HG03108 (cell line): ENCODE measurements at regions not wholly inside any gene's neighbourhood (a gene's known extent, or its start where the extent isn't known, plus 50 kb on each side); places are given as distances from the start of the nearest gene placed in this dataset.
"Not testable (repeated sequence)": the region's sequence is repeated elsewhere in the genome, so short reads cannot be mapped to it uniquely, and the experiment has no call there.

Source experiments
- ATAC-seq: cut with Tn5 transposase; IDR thresholded peaks from one replicate; pipeline ENCODE4 v1.9.1; 2021; ENCODE audit warnings: moderate library complexity; ENCODE audit not compliant: unreplicated experiment

DNA sequence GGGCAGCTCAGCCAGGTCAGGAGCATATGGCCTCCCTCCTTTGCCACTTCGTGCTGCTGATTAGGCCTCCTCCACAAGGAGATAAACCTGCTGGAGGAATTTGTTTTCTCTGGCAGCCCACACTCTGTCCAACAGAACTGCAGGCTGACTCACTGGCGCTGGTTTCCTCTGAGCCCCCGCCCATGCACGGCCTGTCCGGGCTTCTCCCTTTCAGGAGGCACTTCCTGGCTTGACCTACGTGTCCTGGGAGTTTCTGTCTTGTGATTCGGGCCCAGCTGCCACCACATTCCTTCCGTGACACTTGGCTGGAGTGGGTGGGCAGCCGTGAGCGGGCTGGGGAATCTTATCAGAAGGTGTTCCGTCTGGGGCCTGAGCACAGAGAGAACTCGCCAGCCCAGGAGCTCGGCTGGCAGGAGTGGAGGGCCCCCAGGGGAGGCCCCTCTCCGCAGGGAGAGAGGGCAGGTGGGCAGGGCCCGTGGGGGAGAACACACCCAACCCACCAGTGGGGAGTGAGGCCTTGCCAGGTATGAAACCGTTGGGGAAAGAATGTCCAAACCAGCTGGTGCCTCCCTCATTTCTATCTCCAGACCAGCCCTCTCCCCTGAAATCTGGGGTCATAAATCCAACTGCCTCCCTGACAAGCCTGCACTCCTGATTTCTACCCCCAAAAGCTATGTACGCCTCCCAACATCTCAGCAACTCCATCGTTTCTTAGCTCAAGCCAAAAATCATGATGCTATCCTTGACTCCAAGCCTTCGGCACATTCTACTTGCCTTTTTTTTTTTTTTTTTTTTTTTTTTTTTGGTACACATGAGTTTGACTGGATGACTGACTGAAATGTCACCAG, 110.6 kb upstream of the MEF2A start:
- no peak for ATAC-seq

DNA sequence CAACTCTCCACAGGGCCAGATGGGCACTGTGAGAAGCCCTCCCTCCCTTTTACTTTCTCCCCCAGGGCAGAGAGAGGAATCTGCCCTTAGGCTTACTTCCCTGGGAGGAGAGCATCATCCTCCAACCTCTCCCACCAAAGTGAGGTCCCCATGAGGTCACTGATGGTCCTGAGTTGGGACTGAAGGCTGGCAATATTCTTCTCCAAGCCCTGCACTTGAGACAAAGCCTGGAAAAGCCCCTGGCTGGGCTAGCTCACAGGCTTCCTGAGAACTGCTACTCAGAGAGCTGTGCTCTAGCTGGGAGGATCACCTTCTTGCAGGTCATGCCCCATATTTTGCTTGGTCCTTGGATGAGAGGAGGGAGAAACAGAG, 110.0 kb upstream of the MEF2A start:
- no peak for ATAC-seq

DNA sequence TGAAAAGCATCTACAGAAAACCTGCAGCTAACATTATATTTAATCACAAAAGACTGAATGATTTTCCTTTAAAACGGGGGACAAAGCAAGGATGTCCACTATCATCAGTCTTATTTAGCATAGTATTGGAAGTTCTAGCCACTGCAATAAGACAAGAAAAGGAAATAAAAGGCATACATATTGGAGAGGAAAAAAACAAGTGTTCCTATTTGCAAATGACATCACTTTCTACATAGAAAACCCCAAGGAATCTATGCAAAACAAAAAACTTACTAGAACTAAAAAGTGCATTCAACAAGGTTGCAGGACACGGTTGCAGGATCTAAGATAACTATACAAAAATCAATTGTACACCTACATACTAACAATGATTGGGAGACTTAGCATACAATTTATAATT, 101.6 kb upstream of the MEF2A start:
- ATAC-seq, result no peak

DNA sequence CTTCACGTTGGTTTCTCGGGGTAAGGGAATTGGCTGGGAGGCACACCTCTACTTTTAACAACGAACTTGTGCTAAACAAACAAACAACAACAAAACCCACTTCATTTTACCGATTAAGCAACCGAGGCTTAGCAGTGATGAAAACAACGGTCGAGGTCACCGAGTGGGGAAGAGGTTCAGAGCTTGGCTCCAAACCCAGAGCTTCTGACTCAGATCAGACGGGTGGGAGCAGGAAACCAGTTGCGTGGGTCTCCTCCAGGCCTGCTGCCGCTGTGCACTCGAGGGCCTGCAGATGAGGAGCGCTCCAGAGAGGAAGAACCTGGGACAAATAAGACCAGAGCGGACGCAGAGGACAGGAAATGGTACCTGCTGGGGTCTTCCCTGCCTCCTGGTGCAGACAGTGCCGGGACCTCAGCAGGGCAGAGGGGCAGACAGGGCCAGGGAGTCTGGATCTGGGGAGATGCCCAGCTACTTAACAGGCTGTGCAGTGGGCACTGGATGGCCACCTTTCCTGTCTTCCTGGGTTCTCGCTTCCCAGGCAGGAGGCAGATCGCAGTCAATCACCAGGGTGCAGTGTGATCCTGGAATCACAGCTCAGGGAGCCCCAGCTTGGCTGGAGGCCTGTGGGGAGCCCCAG, 99.0 kb upstream of the MEF2A start:
- no peak for ATAC-seq

DNA sequence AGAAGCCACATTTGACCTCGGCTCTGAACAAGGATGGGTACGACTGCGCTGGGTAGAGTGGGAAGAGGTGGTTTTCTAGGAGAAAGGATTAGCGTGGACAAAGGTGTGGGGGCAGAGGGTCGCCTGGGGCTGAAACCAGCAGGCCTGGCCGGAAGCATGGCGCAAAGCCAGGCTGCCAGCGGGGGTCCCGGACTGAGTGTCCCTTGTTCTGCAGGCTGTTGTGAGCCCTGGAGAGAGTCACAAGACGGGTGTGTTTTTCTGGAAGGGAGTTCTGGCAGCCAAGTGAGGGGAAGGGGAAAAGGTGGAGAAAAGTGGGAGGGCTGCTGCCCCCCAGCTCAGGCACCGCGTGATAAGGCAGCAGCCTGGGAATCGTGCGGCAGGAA, 98.5 kb upstream of the MEF2A start:
- ATAC-seq, result no peak

DNA sequence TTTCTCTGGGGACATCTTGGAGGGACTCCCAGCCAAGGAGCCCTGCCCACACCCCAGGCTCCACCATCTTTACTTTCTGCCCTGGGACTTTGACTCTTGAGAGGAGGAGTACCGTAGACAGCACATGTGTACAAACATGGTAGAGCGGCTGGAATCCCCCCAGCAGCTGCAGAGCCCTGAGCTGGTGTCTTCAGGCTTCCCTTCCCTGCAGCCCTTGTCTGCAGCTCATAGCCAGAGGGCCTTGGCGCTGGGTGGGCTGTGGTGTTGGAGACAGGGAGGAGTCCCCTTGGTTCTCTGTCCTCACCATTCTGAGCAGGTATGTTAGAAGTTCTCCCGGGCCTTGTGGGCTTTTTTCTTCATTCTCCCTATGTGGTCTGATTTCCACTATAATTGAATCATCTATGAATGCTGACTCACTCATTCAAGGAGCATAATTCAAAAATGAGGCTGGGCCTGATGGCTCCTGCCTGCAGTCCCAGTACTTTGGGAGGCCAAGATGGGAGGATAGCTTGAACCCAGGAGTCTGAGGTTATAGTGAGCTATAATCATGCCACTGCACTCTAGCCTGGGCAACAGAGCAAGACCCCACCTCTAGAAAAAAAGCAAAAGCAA, 97.8 kb upstream of the MEF2A start:
- no peak for ATAC-seq

DNA sequence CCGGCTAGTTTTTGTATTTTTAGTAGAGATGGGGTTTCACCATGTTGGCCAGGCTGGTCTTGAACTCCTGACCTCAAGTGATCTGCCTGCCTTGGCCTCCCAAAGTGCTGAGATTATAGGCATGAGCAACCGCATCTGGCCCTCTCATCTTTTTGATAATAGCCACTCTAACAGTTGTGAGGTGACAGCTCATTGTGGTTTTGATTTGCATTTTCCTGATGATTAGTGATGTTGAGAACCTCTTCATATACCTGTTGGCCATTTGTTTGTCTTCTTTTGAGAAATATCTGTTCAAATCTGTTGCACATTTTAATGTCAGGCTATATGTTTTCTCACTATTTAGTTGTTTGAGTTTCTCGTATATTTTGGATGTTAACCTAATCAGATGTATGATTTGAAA, 95.6 kb upstream of the MEF2A start:
- not testable (repeated sequence) for ATAC-seq

DNA sequence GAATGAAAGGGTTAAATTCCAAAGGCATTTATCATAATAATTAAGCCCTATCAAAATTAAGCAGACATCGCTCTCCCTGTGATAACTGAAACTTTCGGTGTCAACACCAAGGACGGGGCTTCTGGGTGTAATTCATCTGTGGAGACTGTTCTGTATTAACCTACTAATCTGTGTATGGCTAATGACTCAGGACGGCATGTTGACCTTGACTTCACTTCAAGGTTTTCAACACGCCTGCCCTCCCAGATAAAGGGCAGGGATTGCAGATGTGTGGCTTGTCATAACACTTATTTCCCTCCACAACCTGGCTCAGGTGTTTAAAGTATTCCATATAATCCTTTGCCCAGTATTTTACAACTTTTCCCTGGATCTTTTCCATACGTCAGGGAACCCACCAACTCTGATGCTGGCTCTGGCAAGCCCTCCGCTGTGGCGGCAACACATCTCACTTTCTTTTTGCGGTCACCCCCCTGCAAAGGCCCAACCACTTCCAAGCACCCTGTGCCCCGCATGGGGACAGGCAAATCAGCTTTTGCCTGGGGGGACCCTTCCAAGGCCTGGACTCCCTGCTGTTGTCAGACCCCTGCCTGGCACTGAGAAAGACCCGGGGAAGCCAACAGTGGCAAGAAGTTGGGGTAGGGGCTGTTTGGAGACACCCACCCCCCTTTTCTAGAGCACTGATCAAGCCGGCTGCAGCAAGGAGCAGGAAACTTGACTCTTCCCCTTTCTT, 93.2 kb upstream of the MEF2A start:
- ATAC-seq, result no peak

DNA sequence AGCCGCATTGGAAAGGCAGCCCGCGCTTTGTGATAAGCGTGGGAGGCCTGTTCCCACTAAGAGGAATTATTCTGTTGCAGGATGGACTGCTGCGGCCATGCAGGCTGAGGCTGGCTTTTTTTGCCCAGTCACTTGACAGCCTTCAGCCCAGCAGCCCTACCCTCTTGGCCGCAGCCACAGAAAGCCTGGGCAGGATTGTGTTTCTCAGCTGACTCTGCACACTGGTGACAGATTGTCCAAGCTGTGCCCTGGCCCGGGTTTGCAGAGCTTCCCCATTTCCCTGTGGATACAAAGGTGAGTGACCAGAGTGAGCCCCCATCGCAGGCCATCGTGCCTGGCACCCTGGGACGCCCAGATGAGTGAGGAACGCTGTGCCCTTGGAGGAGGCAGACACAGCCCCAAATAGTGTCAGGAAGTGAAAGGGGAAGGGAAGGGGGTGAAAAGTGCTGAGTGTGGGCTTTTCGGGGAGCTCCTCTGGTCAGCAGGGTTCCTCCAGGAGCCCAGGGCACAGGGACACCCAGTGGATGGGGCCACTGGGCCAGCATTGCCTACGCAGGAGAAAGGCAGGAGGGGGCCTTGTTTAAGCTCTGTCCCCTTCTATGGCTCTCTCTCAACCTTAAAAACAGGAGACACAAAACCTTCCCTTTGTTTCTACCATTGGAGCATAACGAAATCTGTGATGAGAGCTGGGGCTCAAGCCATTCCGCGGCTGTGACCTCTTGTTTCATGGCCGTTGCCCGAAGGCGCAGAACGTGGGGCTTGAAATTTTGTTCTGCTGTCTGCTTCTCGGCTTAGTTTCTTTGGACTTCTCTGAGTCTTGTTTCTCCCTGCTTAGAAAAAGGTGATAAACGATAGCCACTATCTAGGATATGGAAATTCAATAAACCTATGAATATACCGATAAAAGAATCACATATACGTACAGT, 91.5 kb upstream of the MEF2A start:
- ATAC-seq, result no peak

DNA sequence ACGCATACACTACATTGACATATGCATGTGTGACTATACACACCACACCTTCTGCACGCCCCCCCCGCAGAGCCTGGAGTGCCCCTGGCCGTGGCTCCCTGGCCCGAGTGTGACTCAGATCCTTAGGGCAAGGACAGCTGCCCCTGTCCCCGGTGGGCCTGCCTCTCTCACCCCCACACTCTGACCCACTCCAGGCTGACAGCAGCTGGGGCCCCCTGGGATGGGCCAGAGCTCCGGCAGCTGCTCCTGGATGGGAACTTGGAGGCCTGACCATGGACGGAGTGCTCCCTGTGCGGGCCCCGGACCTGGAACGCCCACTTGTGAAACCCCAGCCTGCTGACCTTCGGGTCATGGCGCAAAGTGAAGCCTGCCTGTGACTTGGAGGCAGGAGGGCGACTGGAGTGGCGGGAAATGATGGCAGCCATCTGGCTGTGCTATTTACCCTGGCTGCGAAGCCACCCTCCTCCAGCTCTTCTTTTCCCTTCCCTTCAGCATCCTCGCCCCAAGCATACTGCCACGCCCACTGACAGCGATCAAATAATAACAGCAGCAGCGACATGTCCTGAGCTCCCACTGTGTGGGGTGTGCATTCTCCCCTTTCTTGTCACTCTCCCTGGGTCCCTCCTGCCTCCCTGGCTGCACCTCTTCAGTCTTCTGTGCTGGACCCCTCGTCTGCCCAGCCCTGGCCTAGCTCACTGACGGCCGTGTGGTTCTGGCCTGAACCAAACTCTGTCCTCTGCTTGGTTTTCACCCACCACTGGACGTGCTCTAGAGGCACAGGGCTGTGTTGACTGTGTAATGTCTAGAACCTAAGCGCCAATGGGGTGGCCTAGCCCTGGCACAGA, 90.7 kb upstream of the MEF2A start:
- ATAC-seq, result no peak

DNA sequence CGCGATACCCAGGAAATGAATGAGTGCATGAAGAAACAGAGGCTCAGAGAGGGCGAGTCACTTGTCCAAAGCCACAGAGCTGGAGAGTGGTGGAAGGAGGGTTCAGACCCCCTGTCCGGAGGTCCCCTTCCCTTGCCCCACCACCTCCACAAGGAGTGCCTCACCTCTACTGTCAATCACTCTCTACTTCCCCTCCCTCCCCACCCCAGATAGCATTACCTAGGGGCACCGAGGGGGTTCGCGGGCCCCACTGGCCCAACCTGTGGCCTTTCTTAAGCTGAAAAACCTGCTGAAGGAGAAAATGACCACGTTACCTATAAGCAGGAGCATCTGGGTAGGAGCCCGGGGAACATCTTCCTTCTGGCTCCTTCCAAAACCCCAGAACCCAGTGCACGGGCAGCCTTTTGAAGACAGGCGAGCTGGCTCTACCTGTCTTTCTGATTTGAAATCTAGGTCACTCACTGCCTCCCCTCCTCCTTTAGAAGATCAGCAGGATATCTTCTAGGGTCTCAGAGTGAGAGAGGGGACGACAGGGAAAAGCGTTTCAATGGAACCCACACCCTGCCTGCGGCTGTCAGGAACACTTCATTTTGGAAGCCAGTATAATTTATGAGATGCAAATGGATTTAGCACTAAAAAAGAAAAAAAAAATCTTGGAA, 89.9 kb upstream of the MEF2A start:
- ATAC-seq, result no peak

DNA sequence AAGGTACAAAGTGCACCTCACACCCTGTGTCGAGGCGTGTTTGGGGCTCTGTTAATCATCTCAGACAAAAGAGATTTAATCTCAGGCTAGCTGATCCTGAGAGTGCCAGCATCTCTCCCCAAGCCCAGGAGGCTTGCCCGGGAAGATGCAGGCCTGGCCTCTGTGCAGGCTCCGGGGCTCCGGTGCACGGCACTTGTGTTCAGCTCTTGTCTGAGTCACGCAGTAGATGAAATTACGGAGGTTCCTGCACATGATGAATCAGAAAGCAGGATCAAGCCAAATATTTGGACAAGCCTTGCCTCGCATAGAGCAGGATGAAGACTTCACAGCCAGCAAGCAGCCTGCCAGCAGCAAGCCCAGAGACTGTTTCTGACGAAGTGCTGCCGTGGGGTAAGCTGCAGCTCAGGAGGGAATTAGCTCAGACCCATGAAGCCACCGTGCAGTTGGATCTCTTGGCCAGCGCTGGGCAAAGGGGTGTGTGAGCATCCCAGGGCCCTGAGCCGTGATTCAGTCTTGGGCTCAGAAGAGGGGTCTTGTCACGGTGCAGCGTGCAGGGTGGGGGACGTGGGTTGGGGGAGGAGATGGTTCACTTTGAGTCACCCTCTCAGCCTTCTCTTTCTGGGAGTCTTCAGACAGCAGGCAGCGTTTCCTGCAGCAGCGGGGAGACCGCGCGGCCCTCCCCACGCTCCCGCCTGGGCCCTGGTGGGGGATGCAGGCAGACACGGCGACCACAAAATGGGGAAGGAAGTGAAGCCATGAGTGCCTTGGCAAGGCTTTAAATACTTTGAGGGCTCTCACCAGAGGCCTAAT, 89.2 kb upstream of the MEF2A start:
- peak; percentile 66 for ATAC-seq

DNA sequence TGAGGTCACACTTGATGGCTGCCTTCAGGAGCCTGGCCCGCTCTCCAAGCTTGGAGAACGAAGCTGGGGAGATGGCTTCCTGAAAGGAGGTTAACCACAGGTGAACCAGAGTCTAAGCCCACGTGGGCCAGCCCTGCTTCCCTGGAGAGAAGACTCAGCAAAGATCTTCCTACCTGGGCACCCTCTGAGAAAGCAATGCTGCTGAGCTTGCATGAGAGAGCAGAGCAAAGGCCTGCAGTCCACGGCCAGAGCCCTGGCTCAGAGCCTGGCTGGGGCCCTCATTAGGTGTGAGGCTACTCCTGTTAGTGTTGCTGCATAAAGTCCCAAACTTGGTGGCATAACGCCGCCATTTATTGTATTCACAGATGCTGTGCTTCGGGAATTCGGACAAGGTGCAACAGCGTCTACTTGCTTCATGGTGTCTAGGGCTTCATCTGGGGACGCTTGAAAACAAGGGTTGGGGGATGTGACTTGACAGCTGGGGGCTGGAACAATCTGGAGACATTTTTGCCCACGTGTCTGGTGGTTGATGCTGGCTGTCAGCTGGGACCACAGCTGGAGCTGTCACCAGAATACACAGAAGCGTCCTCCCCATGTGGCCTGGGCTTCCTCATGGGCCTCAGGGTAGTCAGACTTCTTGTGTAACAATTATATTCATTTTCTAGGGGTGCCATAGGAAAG, 87.9 kb upstream of the MEF2A start:
- ATAC-seq, result no peak

DNA sequence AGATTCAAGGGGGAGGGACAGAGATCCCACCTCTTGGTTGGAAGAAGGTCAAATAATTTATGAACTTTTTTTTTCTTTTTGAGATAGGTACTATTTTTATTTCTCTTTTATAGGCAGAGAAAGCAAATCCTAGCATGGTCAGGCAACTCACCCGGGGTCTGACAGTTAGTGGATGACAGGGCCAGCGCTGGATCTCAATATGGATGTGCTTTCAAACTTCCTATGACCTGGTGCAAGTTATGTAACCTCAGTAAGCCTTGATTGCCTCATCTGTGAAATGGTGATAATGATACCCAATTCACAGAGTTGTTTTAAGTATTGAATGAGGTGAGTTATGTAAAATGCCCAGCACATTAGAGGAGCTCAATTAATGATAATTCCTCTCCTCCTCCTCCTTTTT, 86.8 kb upstream of the MEF2A start:
- no peak for ATAC-seq

DNA sequence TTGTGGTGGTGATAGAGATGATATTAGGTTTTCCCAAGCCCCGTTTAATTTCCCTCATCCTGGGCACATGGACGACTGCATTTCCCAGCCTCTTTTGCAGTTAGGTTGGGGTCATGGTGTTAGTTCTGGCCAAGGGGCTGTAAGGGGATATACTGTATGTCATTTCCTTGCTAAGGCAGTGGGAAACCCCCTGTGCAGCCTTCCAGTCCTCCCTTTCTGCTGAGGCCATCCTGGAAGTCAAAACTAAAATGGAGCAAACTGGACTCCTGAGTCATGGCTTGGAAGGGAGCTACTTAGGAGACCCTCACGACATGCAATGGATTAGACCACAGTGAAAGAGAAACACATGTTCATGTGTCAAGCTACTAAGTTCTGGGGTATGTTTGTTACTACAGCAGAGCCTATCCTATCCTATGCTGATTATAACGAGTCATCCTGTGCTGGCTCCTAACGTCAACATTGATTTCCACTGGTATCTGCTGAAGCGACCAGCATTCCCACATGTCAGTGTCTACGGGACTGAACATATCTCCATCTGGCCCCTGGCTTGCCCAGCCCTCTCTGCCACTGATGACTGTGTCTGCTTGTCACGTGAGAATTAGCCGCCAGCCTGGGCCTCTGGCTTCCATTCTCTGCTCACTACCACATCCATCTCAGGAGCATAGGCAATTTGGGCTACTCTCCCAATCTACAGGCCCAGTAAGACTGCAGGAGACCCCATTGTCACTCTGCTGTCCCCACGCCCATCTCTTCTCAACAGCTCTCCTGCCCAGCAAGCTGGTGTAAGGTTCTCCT, 85.6 kb upstream of the MEF2A start:
- no peak for ATAC-seq

DNA sequence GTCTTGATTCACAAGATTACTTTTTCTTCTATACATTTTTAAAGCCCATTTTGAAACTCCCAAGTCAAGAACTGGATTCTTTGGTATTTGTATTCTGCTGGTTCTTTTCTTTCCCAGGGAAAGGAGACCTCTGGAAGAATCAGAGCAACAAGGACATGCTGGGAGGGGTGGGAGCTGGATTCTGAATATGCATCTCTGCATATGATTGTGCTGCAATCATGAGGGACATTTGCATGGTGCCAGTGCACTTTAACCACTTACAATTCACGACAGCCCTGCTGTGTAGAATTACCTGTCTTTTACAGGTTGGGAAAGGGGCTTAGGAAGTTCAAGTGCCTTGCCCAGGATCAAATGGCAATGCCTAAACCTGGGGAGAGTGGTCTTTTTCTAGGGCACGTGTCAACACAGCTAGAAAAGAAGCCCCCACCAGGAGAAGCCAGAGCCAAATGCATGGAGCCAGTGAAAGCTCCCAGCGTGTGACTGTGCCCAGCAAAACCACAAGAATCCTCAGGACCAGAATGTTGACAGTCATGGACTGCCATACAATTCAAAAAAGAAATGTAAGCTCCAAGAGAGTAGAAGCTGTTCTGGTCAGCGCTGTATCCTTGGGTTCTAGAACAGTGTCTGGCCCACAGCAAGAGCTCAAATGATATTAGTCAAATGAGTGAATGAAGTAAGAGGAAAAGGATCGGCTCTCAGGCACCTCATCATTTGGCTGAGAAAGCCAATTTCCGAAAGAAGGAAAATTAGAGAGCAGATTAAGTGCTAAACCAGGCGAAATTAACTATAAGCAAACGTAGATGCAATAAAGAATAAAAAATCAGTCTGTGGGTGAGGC, 84.5 kb upstream of the MEF2A start:
- no peak for ATAC-seq
